GM12878 (cell line): ENCODE measurements at regions not wholly inside any gene's neighbourhood (a gene's known extent, or its start where the extent isn't known, plus 50 kb on each side); places are given as distances from the start of the nearest gene placed in this dataset.

Source experiments
- ATAC-seq: fragments of 200-7000 bp; cut with Tn5 transposase; 3 replicates; pipeline ENCODE4 v1.9.1; 2020; ENCODE audit warnings: mild to moderate bottlenecking, moderate library complexity
- BruUV-seq: library from RNA; stranded (reverse); fragments of 400-500 nt; replicated peaks from 2 replicates; lab custom pipeline; 2021; lab: Mats Ljungman, UMichigan
- CTCF ChIA-PET: fragments of 300-600 bp; sonication (Branson Sonifier 250); formaldehyde crosslinking; extraction: SDS; loops from one replicate; lab custom pipeline; 2021; ENCODE audit warnings: inconsistent platforms; lab: Yijun Ruan, JAX
- POLR2A ChIA-PET: fragments of 350-600 bp; formaldehyde crosslinking; extraction: SDS; loops from one replicate; lab custom pipeline; 2021; ENCODE audit warnings: inconsistent platforms; lab: Charles Lee
- RAD21 ChIA-PET: fragments of 300-600 bp; sonication (Branson Sonifier 250); formaldehyde crosslinking; loops from one replicate; lab custom pipeline; 2023; ENCODE audit warnings: antibody characterized with exemption; ENCODE audit not compliant: unreplicated experiment; lab: Charles Lee
- SMC1A ChIA-PET: fragments of 300-600 bp; sonication (Branson Sonifier 250); formaldehyde crosslinking; loops from one replicate; lab custom pipeline; 2023; ENCODE audit not compliant: unreplicated experiment, uncharacterized antibody; lab: Charles Lee
- DNase-seq: peaks from one replicate; pipeline ENCODE4 v3.0.0-alpha.2; 2011; ENCODE audit warnings: low read depth, low spot score
- FAIRE-seq: peaks from 3 replicates; lab custom pipeline; 2011; peaks lifted over from hg19 to GRCh38; lab: Jason Lieb, UNC
- H2AFZ ChIP-seq: 2 replicates; pipeline ENCODE4 v1.6.0; 2011; ENCODE audit warnings: low read depth, low read length, control low read depth; ENCODE audit not compliant: control insufficient read depth
- H3K27ac ChIP-seq: 2 replicates; pipeline ENCODE4 v1.5.1; 2011; ENCODE audit warnings: control low read depth; ENCODE audit not compliant: control insufficient read depth, insufficient read depth
- H3K27me3 ChIP-seq, 2 experiments: replicated peaks in 1 of 2; 2 replicates each; pipeline versions ENCODE4 v1.6.0 to v1.6.1; 2011; ENCODE audit warnings: low read length in 1 of 2; ENCODE audit not compliant: control insufficient read depth in 2 of 2, insufficient read depth in 2 of 2
- H3K36me3 ChIP-seq, 2 experiments: 2 replicates each; pipeline ENCODE4 v1.5.1; 2011; ENCODE audit warnings: low read length in 1 of 2; ENCODE audit not compliant: control insufficient read depth in 2 of 2, insufficient read depth in 2 of 2
- H3K4me1 ChIP-seq: 2 replicates; pipeline ENCODE4 v1.6.1; 2011; ENCODE audit warnings: mild to moderate bottlenecking, low read length, moderate library complexity, mixed read lengths; ENCODE audit not compliant: control insufficient read depth, insufficient read depth
- H3K4me2 ChIP-seq: 2 replicates; pipeline ENCODE4 v1.6.0; 2011; ENCODE audit warnings: control low read depth; ENCODE audit not compliant: control insufficient read depth, insufficient read depth
- H3K4me3 ChIP-seq: fragments of 200-600 bp; sonication (generic); 2 replicates; pipeline ENCODE4 v1.5.1; 2016
- H3K79me2 ChIP-seq: 2 replicates; pipeline ENCODE4 v1.6.0; 2011; ENCODE audit warnings: low read length; ENCODE audit not compliant: control insufficient read depth, insufficient read depth
- H3K9ac ChIP-seq: 2 replicates; pipeline ENCODE4 v1.8.0; 2011; ENCODE audit warnings: low read length, control low read depth, mixed read lengths; ENCODE audit not compliant: control insufficient read depth, insufficient read depth
- H3K9me3 ChIP-seq: replicated peaks from 3 replicates; pipeline ENCODE4 v1.5.1; 2011; ENCODE audit warnings: mild to moderate bottlenecking, low read length; ENCODE audit not compliant: control insufficient read depth, insufficient read depth
- H4K20me1 ChIP-seq: 2 replicates; pipeline ENCODE4 v1.6.0; 2011; ENCODE audit not compliant: control insufficient read depth, insufficient read depth
- CBFB ChIP-seq: IDR thresholded peaks from 2 replicates; pipeline ENCODE4 v1.6.1; 2016; ENCODE audit warnings: antibody characterized with exemption, low read depth
- HDGF ChIP-seq: fragments of 450-650 bp; IDR thresholded peaks from 2 replicates; pipeline ENCODE4 v1.6.1; 2016; ENCODE audit warnings: antibody characterized with exemption
- NR2C2 ChIP-seq: IDR thresholded peaks from 2 replicates; pipeline ENCODE4 v1.6.1; 2011; ENCODE audit warnings: borderline replicate concordance, low read depth; ENCODE audit not compliant: control insufficient read depth, insufficient read length
- PAX5 ChIP-seq: IDR thresholded peaks from 2 replicates; pipeline ENCODE4 v1.6.1; 2011; ENCODE audit warnings: low read depth, low read length, borderline replicate concordance
- PKNOX1 ChIP-seq: fragments of 450-650 bp; IDR thresholded peaks from 2 replicates; pipeline ENCODE4 v1.6.1; 2016; ENCODE audit warnings: mild to moderate bottlenecking
- PML ChIP-seq: IDR thresholded peaks from 2 replicates; pipeline ENCODE4 v1.6.1; 2012; ENCODE audit warnings: low read length, inconsistent platforms
- POLR2A ChIP-seq: IDR thresholded peaks from 2 replicates; pipeline ENCODE4 v1.6.1; 2011; ENCODE audit warnings: low read depth, mild to moderate bottlenecking, low read length
- POLR2AphosphoS5 ChIP-seq: IDR thresholded peaks from 2 replicates; pipeline ENCODE4 v1.6.1; 2011; ENCODE audit warnings: mild to moderate bottlenecking, low read length, inconsistent platforms
- RB1 ChIP-seq: fragments of 450-650 bp; formaldehyde crosslinking; IDR thresholded peaks from 2 replicates; pipeline ENCODE4 v1.6.1; 2017; ENCODE audit warnings: mild to moderate bottlenecking, borderline replicate concordance
- RELA ChIP-seq: fragments of 450-650 bp; IDR thresholded peaks from 2 replicates; pipeline ENCODE4 v1.8.0; 2014; ENCODE audit warnings: borderline replicate concordance; ENCODE audit not compliant: partially characterized antibody
- REST ChIP-seq: IDR thresholded peaks from 2 replicates; pipeline ENCODE4 v1.6.1; 2012; ENCODE audit warnings: mild to moderate bottlenecking, low read depth, low read length
- SREBF1 ChIP-seq: IDR thresholded peaks from 2 replicates; pipeline ENCODE4 v1.6.1; 2012; ENCODE audit warnings: mild to moderate bottlenecking, low read length
- TARDBP ChIP-seq: IDR thresholded peaks from 2 replicates; pipeline ENCODE4 v1.6.1; 2016; ENCODE audit warnings: borderline replicate concordance
- ZBTB11 ChIP-seq: fragments of 450-650 bp; formaldehyde crosslinking; IDR thresholded peaks from 2 replicates; pipeline ENCODE4 v1.5.0; 2022; ENCODE audit warnings: mild to moderate bottlenecking, missing genetic modification characterization
- WGBS: methylation state at CpG from one replicate; pipeline ENCODE4 v1.1.6; 2016; ENCODE audit warnings: low lambda C conversion rate; ENCODE audit not compliant: insufficient replicate concordance, insufficient coverage; ENCODE audit errors: missing lambda C conversion rate; 5-methylcytosine and 5-hydroxymethylcytosine counted together
- in situ Hi-C: fragments of 300-500 bp; cut with MboI; formaldehyde crosslinking; loops from 9 replicates; pipeline ENCODE4 v1.14.3; 2018; ENCODE audit warnings: mixed read lengths
- intact Hi-C: fragments of 100-400 bp; cut with micrococcal nuclease; formaldehyde crosslinking; loops from one replicate; pipeline ENCODE4 v1.14.2; 2022; ENCODE audit not compliant: unreplicated experiment

- no peak for TF ChIP-seq SREBF1
- no peak for TF ChIP-seq NR2C2
- TF ChIP-seq PML: no peak
- TF ChIP-seq REST: no peak
- TF ChIP-seq PKNOX1: no peak
- no peak for TF ChIP-seq ZBTB11
- TF ChIP-seq RELA: no peak
- TF ChIP-seq RB1: no peak
- TF ChIP-seq TARDBP: no peak
- TF ChIP-seq PAX5: no peak
- no peak for TF ChIP-seq HDGF
- no peak for TF ChIP-seq CBFB
- no peak for TF ChIP-seq POLR2AphosphoS5
- TF ChIP-seq POLR2A: no peak
- intact Hi-C loops (no loop called here), in situ Hi-C loops (no loop called here)
- no peak overlapping the region for H3K4me2 ChIP-seq
- no peak overlapping the region for H3K9ac ChIP-seq
- H3K4me1 ChIP-seq: no peaks in the 10 kb centered on the region
- FAIRE-seq (no peak), DNase-seq (no peak), ATAC-seq (no peak)
- CTCF ChIA-PET: no interaction called here
- RAD21 ChIA-PET: no interaction called here
- WGBS: 32% methylated on average over 4 of the region's 4 CpGs
- SMC1A ChIA-PET: no interaction called here
- H3K36me3 ChIP-seq: no peaks in the 10 kb centered on the region
- POLR2A ChIA-PET: no interaction called here
- H3K27ac ChIP-seq: no peak overlapping the region
- H3K4me3 ChIP-seq: no peak overlapping the region
- H3K27me3 ChIP-seq: no peaks in the 10 kb centered on the region
- no peaks in the 10 kb centered on the region for H4K20me1 ChIP-seq
- H3K9me3 ChIP-seq: no peaks in the 10 kb centered on the region
- BruUV-seq: no TSS peak
- no peaks in the 10 kb centered on the region for H3K79me2 ChIP-seq
- no peak overlapping the region for H2AFZ ChIP-seq
Observed at GRCh38 chr2:156219491-156220100, 112.9 kb downstream of the NR4A2 start.
